Skeletal muscle cell (primary cell): ENCODE measurements at regions not wholly inside any gene's neighbourhood (a gene's known extent, or its start where the extent isn't known, plus 50 kb on each side); places are given as distances from the start of the nearest gene placed in this dataset.
"Not testable (repeated sequence)": the region's sequence is repeated elsewhere in the genome, so short reads cannot be mapped to it uniquely, and the experiment has no call there.

Source experiments
- DNase-seq: peaks from one replicate; pipeline ENCODE4 v3.0.0-alpha.2; 2010; ENCODE audit warnings: low read depth
- H3K4me3 ChIP-seq: 2 replicates; pipeline ENCODE4 v1.5.1; 2011; ENCODE audit warnings: low read depth, mild to moderate bottlenecking, control low read depth, low read length, moderate library complexity

- not testable (repeated sequence) for DNase-seq
These were observed 57.4 kb downstream of the FTHL17 start for GRCh38 chrX:31014474-31014873.

GRCh38 chrX:31012509-31013025 lies 59.3 kb downstream of the FTHL17 start:
- H3K4me3 ChIP-seq = no peak overlapping the region
- no peak for DNase-seq

More at GRCh38 chrX:31014474-31014873, 57.4 kb downstream of the FTHL17 start:
- H3K4me3 ChIP-seq = not testable (repeated sequence)

- DNase-seq = no peak
- H3K4me3 ChIP-seq = no peak overlapping the region
These were observed 64.5 kb downstream of the FTHL17 start for GRCh38 chrX:31007321-31007720.

GRCh38 chrX:31006027-31006426 lies 65.8 kb downstream of the FTHL17 start:
- no peak for DNase-seq
- H3K4me3 ChIP-seq = no peak overlapping the region

GRCh38 chrX:30997411-30997810 lies 74.4 kb downstream of the FTHL17 start:
- no peak overlapping the region for H3K4me3 ChIP-seq
- no peak for DNase-seq

GRCh38 chrX:30995705-30996104 lies 76.1 kb downstream of the FTHL17 start:
- H3K4me3 ChIP-seq = no peak overlapping the region
- no peak for DNase-seq

GRCh38 chrX:30995060-30995700 lies 76.7 kb downstream of the FTHL17 start:
- H3K4me3 ChIP-seq = no peak overlapping the region
- no peak for DNase-seq

- H3K4me3 ChIP-seq, DNase-seq: not testable (repeated sequence)
These were observed 77.8 kb downstream of the FTHL17 start for GRCh38 chrX:30994018-30994417.

GRCh38 chrX:30992381-30992904 lies 79.4 kb downstream of the FTHL17 start:
- no peak for DNase-seq
- no peak overlapping the region for H3K4me3 ChIP-seq

- no peak for DNase-seq
- H3K4me3 ChIP-seq = no peak overlapping the region
These were observed 81.5 kb downstream of the FTHL17 start for GRCh38 chrX:30990361-30990760.

- H3K4me3 ChIP-seq = no peak overlapping the region
- DNase-seq = no peak
These were observed 89.4 kb downstream of the FTHL17 start for GRCh38 chrX:30982467-30982866.

GRCh38 chrX:30981968-30982367 lies 89.9 kb downstream of the FTHL17 start:
- no peak overlapping the region for H3K4me3 ChIP-seq
- no peak for DNase-seq

GRCh38 chrX:30979271-30979670 lies 90.2 kb upstream of the TAB3 start:
- no peak for DNase-seq
- H3K4me3 ChIP-seq = no peak overlapping the region

GRCh38 chrX:30975467-30975866 lies 86.4 kb upstream of the TAB3 start:
- no peak overlapping the region for H3K4me3 ChIP-seq
- no peak for DNase-seq

GRCh38 chrX:30973784-30974427 lies 84.9 kb upstream of the TAB3 start:
- no peak overlapping the region for H3K4me3 ChIP-seq
- DNase-seq = no peak

GRCh38 chrX:30971774-30972603 lies 82.9 kb upstream of the TAB3 start:
- H3K4me3 ChIP-seq = peak overlapping the region; percentile 20
- DNase-seq = no peak

GRCh38 chrX:30967516-30967915 lies 78.5 kb upstream of the TAB3 start:
- H3K4me3 ChIP-seq = no peak overlapping the region
- DNase-seq = no peak

GRCh38 chrX:30965767-30966166 lies 76.7 kb upstream of the TAB3 start:
- no peak overlapping the region for H3K4me3 ChIP-seq
- DNase-seq = no peak

- DNase-seq = no peak
- no peak overlapping the region for H3K4me3 ChIP-seq
These were observed 72.5 kb upstream of the TAB3 start for GRCh38 chrX:30961387-30962174.
